Stimulated activated CD4-positive, alpha-beta T cell treated with anti-CD3 and anti-CD28 coated beads, TNF-alpha, amount 100 ng/mL, for 1 hour (primary cell): ENCODE measurements at regions not wholly inside any gene's neighbourhood (a gene's known extent, or its start where the extent isn't known, plus 50 kb on each side); places are given as distances from the start of the nearest gene placed in this dataset.
"Not testable (repeated sequence)": the region's sequence is repeated elsewhere in the genome, so short reads cannot be mapped to it uniquely, and the experiment has no call there.

Source experiments
- DNase-seq, 3 donors: peaks; one replicate each; pipeline ENCODE4 v3.0.0-alpha.2; 2020; ENCODE audit warnings: low read depth in 3 of 3, low spot score in 1 of 3

DNA sequence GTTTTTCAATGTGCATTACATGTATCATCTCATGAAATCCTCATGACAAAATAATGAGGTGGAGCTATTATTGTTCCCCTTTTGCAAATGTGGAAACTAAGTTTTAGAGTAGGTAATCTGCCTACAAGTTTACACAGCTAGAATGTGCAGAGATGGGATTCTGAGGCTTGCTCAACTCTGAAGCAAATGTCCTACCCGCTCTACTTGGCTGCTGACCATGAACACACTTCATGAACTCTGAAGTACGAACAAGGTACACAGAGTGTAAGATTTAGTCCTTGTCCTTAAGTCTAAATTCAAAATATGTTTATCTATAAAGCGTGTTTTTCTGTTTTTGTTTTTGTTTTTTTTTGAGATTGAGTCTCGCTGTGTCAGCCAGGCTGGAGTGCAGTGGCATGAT is 63.6 kb upstream of the NOTCH2NLA start:
- not testable (repeated sequence) for DNase-seq

- not testable (repeated sequence) for DNase-seq
These were observed 59.1 kb upstream of the NOTCH2NLA start for GRCh38 chr1:146287881-146288280.

GRCh38 chr1:146284760-146285159 is 55.9 kb upstream of the NOTCH2NLA start:
- not testable (repeated sequence) for DNase-seq

DNA sequence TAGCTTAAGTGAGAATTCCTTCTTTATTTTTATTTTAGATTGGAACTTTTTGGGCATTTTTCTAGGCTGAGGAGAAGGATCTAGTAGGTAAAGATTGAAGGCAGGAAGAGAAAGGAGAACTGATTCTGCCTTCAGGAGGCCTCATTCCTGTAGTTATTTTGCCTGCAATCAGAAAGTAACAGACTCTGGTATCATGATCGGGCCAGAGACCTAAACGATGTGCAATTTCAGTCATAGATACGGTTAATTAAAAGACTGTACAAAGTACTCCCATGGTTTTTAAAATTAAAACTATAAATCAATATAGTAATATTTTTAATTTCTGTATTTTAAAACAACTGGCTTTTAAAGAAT is 54.7 kb upstream of the NOTCH2NLA start:
- not testable (repeated sequence) for DNase-seq

DNA sequence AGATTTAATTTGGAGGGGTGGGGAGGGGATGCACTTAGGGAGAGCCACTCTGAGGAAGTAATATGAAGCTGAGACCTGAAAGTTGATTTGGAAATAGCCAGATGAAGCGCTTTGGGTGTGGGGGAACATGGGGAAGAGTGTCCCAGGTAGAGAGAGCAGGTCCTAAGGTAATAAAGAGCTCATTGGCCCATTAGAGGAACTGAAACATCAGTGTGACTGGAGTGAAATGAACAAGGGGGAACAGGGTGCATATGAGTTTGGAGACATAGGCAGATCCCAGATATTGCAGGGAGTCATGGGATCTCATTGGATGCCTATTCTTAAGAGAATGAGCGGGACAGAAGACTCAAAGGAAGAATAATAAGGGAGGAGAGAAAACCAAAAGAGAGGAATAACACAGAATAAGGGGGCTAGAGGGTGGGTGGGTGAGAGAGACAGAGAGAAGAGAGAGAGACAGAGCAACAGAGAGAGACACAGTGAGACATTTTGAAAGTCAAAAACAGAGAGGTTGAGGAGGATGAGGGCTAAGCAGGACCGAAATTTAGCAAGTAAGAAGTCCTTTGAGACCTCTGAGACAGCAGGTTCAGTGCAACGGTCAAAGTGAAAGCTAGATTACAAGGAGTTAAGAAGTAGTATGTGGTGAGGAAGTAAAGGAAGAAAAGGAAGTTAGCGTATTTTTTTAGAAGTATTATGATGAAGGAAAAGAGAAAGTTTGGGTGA is 54.1 kb upstream of the NOTCH2NLA start:
- not testable (repeated sequence) for DNase-seq

DNA sequence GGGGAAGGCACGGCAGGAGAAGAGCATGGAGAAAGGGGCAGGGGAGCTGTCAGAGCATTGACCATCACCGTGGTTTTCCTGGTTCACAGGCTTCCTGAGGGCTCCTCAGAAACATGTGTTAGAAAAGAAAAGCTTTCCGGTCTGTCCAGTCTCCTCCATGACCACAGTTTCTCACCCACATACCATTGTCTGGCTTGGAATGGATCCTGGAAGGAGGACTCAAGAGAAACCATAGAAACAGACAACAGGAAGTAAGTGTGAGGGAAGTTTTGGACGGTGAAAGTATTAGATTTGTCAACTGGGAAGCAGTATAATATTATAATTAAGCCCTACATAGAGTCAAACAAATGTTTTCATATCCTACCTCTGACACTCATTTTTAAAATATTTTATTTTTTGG is 52.7 kb upstream of the NOTCH2NLA start:
- not testable (repeated sequence) for DNase-seq

DNA sequence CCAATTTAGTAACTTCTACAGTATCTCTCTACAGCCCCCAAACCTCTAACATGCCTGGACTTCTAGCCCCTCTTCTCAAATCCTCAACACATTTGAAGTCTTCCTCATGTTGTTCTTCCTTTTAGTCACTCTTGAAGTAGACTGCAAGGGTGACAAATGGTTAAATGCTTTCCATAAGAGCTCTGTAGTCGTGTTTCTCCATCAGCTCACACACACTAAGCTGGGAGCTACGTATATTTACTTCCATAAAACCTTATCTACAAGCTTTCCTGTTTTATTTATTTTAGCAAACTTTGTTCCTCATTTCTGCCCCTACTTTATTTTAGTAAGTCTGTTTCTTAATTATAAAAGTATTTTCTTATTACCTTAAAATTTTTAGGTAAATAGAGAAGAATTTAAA is 49.9 kb upstream of the NOTCH2NLA start:
- not testable (repeated sequence) for DNase-seq
